NCI-H1694 (cell line): ENCODE measurements at regions not wholly inside any gene's neighbourhood (a gene's known extent, or its start where the extent isn't known, plus 50 kb on each side); places are given as distances from the start of the nearest gene placed in this dataset.

Experiments used
- DNase-seq: peaks from one replicate; lab custom pipeline; 2025; lab: John Stamatoyannopoulos, UW

- no peak for DNase-seq
Observed at GRCh38 chr1:87437663-87438295, 109.1 kb downstream of the LMO4 start.

GRCh38 chr1:87439821-87440220 lies 111.1 kb downstream of the LMO4 start:
- no peak for DNase-seq

- DNase-seq = no peak
Observed at GRCh38 chr1:87449348-87449963, 120.8 kb downstream of the LMO4 start.

- DNase-seq = no peak
Observed at GRCh38 chr1:87450136-87450535, 121.5 kb downstream of the LMO4 start.

GRCh38 chr1:87450615-87451209 lies 122.0 kb downstream of the LMO4 start:
- no peak for DNase-seq

GRCh38 chr1:87451229-87451920 lies 122.7 kb downstream of the LMO4 start:
- no peak for DNase-seq

- no peak for DNase-seq
Observed at GRCh38 chr1:87452648-87453047, 124.0 kb downstream of the LMO4 start.

- no peak for DNase-seq
Observed at GRCh38 chr1:87457408-87457807, 128.7 kb downstream of the LMO4 start.

GRCh38 chr1:87462894-87463293 lies 134.2 kb downstream of the LMO4 start:
- DNase-seq = no peak

- DNase-seq = no peak
Observed at GRCh38 chr1:87464022-87464490, 135.4 kb downstream of the LMO4 start.

- no peak for DNase-seq
Observed at GRCh38 chr1:87466621-87467020, 137.9 kb downstream of the LMO4 start.

- DNase-seq = no peak
Observed at GRCh38 chr1:87472716-87473115, 144.0 kb downstream of the LMO4 start.

GRCh38 chr1:87473203-87473661 lies 144.6 kb downstream of the LMO4 start:
- no peak for DNase-seq

GRCh38 chr1:87474098-87474497 lies 145.4 kb downstream of the LMO4 start:
- no peak for DNase-seq

GRCh38 chr1:87478231-87478630 lies 149.6 kb downstream of the LMO4 start:
- no peak for DNase-seq

- DNase-seq = no peak
Observed at GRCh38 chr1:87495147-87495546, 166.5 kb downstream of the LMO4 start.

GRCh38 chr1:87495870-87496269 lies 167.2 kb downstream of the LMO4 start:
- DNase-seq = no peak

- no peak for DNase-seq
Observed at GRCh38 chr1:87497380-87498203, 168.9 kb downstream of the LMO4 start.

GRCh38 chr1:87501738-87502137 lies 173.1 kb downstream of the LMO4 start:
- no peak for DNase-seq

GRCh38 chr1:87505391-87505983 lies 176.8 kb downstream of the LMO4 start:
- no peak for DNase-seq

- DNase-seq = no peak
Observed at GRCh38 chr1:87506147-87506546, 177.5 kb downstream of the LMO4 start.
